NAMALWA (cell line): ENCODE measurements at regions not wholly inside any gene's neighbourhood (a gene's known extent, or its start where the extent isn't known, plus 50 kb on each side); places are given as distances from the start of the nearest gene placed in this dataset.
A peak's percentile ranks its signal among the peaks of the same experiment; 100 is the strongest.

Experiments used
- DNase-seq: peaks from one replicate; pipeline ENCODE4 v3.0.0-alpha.2; 2015; ENCODE audit warnings: low spot score

DNA sequence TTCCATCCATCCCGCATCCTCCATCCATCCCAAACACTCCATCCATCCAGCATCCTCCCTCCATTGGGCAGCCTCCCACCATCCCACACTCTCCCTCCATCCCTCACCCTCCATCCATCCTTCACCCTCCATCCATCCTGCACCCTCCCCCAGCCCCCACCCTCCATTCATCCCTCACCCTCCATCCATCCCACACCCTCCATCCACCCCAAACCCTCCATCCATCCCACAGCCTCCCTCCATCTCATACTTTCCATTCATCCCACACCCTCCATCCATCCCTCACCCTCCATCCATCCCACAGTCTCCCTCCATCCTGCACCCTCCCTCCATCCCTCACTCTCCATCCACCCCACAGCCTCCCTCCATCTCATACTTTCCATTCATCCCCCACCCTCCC lies 60.4 kb downstream of the FOXI2 start:
- DNase-seq: no peak

DNA sequence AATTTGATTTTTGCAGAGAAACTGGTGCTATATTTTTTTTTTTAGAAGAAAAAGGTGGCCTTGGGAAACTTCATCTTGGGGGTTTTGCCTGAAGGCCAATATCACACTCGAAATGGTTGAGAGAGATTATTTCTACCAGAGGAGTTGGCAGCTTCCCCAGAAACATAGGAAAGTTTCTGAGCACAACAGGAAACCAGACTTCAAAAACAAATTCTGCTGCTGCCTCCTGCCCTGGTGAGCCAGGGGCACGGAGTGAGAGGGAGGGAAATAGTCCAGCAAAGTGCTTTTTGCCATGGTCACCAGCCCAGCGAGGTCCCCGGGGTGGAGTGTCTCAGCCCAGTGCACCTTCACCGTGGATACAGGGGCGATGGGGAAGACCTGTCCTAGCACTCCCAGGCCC lies 61.1 kb downstream of the FOXI2 start:
- DNase-seq: no peak

DNA sequence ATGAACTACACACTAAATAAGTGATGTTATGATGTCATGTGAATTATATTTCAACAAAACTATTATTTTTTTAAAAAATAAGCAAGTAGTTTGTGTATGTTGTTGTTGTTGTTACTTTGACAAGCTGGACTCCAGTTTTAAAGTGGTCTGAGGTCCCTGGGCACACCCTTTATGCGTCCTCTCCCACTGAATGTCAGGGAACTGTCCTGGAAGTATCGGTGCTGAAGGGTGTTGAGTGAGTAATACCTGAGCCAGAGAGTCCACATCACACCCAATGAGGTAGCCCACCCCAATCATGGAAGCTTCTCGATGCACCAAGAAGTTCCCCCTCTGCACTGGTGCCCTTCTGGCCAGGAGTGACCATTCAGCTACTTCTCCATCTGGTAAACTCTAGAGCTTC lies 64.3 kb downstream of the FOXI2 start:
- no peak for DNase-seq

GRCh38 chr10:127802531-127803095 lies 65.6 kb downstream of the FOXI2 start:
- no peak for DNase-seq

GRCh38 chr10:127804696-127805095 lies 67.7 kb downstream of the FOXI2 start:
- DNase-seq: no peak

- no peak for DNase-seq
Measured at GRCh38 chr10:127805950-127806349, 69.0 kb downstream of the FOXI2 start.

DNA sequence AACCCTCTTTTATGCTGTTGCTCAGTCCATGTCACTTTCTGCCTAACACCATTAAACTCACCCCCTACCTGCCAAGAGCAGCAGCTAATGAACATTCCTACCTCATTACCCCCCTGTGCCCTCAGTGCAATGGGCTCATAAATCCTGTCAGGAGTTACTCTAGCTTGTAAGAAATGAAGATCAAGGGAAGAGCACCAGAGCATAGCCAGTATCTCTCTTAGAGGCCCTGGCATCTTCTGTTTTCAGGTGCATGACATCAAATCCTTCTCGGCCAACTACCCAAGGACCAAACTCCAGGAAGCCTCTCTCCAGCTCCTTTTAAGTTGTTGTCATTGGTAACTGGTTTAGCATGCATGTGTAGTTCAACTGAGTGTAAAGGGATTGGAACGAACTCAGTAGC lies 75.1 kb downstream of the FOXI2 start:
- no peak for DNase-seq

DNA sequence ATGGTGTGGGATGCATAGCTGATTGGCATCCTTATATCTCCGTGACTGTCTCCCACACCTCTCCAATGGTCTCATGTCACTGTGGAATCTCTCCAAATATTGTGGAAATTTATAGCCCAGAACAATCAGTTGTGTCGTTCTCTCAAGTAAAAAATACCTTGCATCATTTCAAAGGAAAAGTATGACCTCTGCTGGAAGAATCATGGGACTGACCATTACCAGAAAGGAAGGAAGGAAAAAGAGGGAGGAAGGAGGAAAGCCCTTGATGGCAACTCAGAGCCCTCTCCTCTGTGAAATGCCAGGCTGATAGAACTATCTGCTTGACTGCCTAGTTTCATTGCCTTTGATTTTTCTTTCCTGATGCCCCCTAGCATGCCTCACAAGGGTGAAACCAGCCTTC lies 76.3 kb downstream of the FOXI2 start:
- no peak for DNase-seq

DNA sequence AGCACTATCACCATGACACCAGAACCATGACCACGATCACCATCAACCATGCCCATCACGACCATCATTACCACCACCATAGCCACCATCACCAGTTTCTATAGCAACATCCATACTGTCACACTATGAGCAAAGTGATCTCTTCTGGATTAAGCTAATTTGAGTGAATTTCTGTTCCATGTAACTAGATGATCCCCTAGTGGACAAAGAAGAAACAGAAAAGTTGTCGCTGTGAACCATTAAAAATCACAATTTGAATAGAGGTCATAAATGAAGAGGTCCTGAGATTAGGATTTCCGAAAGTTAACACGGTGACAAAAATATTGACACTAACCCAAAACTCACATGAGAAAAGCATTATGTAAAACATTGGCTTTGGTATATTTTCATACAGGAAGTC lies 77.6 kb downstream of the CLRN3 start:
- DNase-seq: peak; percentile 16

DNA sequence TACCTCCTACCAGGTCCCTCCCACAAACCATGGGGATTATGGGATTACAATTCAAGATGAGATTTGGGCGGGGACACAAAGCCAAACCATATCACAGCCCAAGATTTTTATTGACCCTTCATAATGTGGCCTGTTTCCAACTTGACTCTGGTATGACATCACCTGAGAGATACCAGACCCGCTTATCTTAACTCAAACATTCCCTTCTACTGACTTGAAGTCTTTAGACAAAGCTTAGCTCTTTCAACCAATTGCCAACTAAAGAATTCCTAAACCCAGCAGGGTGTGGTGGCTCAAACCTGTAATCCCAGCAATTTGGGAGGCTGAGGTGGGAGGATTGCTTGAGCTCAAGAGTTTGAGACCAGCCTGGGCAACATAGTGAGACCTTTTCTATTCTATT lies 67.9 kb downstream of the CLRN3 start:
- DNase-seq: no peak

- DNase-seq: no peak
Measured at GRCh38 chr10:127826154-127826725, 66.5 kb downstream of the CLRN3 start.

DNA sequence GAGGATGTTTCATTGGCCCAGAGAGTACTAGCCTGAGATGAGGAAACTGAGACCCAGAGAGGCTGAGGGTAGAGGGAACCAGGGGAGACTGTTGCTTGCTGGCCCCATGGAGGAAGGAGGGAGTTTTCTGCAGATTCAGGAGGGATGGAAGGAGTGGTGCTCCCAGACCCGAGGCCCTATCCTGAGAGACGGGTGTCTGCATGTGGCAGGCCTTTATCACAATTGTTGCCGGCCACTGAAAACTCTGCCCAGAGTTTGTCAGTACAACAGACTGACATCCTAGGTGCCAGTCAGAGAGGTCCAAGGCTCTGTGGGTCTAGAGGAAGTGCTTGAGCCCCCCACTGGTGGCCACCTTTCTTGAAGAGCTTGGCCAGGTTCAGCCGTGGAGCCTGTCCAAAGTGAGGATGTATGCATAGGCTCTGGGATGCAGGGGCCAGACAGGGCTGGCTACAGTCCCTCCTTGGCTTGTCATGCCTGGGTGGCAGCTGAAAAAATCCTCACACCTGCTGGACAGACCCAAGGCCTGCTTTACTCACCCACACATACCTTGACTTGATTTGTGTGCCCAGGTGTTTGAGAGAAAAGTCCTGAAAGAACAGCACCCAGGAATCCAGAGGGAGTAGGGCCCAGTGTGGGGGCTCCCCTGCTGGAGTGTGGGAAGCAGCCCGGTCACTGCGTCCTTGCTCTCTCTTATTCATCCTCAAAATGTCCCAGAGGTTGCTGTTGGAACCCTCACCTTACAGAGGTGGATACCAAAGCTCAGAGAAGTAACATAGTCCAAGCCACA lies 65.2 kb downstream of the CLRN3 start:
- no peak for DNase-seq
